Anterior cingulate cortex (tissue), 58 donors: ENCODE measurements at regions not wholly inside any gene's neighbourhood (a gene's known extent, or its start where the extent isn't known, plus 50 kb on each side); places are given as distances from the start of the nearest gene placed in this dataset.

Experiments
- DNase-seq, 58 donors: peaks; one replicate each; lab custom pipeline; 2025; lab: John Stamatoyannopoulos, UW

DNA sequence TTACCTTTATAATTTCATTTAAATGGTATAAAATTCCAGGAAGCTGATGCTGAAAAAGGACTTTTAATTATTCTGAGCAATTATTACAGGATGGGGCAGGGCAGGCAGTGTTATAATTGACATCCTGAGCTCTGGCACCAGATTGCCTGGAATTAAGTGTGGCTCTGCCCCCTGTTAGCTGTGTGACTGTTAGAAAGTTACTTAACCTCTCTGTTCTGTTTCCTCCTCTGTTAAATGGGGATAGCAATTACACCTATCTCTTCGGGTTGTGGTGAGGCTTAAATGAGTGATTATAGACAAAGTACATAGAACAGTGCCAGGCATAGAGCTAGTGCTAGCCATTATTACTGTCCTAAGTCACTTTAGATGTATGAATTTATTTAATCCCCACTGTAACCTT is 327.3 kb downstream of the SMAD2 start:
- DNase-seq = no peak

DNA sequence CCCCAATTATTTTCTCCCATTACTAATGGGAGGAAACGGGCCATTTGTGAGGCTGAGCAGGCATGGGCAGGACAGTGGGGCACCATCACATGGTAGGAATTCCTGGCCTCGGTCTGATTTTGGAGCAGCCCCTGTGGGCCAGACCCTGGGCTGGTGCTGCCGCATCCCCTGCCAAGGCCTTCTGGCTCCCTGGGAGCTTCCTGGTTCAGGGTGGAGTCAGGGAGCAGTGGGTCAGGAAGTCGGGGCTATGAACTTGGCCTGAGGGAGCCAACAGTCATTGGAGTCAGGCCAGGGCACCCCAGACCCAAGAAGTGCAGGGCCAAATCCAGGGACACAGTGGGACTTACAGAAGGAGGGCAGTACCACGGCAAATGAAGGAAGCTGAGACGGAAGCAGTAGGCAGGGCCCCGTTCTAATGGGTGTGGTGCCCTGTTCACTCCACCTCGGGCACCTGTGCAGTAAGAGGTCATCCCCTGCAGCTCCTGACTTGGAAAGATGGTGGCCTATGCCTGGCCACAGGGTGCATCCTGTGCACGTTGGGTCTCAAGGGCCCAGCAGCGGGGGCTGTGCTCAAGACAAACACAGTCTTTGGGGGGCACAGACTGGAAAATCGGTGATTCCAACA is 328.1 kb downstream of the SMAD2 start:
- DNase-seq = no peak

DNA sequence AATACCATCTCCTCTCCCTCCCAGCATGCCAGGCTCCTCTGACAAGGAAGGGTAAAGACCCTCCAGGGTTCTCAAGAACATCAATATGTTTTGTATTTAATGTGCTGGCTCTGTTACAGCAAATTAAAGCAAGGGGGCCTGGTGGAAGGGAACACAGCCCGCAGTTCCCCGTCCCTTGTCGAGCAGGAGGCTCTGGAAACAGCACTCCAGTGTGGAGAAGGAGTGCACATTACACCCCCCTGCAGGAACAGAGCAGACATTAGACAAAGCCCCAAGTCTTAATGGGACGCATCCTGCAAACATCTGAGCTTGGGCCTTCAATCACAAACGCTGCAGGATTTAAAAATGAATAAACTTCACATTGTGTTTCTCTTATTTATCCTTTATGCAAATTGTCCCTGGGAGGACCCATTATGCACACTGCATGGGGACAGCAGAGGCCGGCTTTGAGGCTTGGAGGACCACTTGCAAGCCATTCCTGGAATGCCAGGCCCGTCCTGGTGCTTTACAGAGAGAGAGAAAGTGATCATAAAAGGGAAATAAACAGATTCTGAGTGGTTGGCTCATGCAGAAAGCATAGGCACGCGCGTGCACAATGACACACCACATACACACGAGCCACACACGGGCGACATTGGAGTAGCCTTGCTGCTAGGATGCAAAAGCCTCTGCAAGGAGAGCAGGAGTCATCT is 328.7 kb downstream of the SMAD2 start:
- no peak for DNase-seq

DNA sequence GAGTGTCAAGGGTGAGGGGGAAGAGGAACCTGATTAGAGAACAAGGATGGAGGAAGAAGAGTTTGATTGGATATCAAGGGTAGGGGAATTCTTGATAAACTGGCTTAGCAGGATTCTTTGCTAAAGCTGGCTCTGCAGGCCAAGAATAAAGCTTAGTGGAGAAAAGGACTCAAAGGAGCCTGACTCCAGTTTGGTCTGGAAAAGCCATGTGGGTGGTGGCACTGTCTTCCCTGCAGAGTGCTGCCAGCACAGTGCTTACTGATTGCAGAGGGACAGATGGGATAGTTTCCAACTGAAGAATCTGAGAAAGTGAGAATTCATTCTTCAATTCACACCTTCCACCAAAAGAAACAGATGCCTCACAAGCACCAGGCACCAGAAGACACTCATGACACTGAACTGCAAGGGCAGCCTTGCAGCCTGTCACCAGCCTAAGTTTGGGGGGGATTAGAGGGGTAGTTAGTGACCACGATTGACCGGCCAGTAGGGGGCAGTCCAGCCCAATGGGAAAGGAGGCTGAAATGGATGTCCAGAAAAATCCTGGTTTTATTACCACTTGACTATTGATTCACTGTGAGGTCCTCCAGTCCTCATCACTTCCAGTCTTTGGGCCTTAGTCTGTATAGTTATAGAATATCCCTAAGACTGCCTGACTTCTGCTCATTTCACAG is 334.5 kb downstream of the SMAD2 start:
- DNase-seq = peak in 11 of 58 donors; percentile 3 to 54 (median 21)

DNA sequence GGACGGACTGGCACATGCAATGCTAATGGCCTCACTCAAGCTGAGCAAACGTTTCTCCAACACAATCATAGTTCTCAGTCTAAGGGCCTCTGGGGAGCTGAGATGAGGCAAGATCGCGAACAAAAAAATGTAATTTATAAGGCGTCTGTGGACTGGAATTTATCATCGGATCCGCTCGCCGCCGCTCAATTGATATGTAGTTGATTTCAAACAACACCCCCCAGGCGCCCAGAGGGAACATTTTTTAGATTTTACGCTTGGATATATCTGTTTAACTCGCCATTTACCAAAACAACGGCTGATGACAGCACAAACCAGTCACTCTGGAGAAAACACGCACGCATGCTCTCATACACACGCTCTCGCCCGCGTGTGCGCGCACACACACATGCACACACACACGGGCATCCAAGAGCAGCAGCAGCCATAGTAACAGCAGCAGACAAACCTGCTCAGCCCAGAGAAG is 335.8 kb downstream of the SMAD2 start:
- DNase-seq = peak in 40 of 58 donors; percentile 1 to 71 (median 36)

DNA sequence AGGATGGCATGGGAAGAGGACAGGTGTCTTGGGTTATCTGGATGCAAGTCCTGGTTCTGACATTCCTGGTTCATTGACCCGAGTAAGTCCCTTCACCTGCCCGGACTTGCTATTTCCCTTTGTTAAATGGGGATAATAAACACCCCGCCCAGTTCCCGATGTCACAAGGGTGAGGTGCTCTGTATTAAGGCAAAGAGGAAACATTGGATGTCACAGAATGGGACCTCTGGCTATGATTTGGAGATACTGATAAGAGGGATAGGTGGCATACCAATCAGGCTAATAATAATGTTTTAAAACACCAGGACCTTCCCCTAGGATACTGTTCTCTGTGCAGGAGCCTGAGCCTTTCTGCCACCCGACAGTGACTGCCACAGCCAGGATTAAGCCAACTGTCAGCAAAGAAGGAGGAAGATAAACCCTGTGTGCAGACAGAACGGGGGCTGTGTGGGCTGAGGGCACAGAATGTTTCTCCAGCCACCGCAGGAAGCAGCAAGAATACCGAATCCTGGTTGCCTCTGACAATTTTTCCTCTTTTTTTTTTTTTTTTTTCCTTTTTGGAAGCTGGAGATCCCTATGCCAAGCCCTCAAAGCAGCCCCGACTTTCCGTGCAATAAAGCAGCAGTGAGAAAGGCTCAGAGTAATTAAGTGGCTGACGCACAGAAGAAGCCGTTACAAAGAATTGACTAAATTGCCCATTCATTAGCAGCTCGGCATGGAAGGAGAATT is 336.6 kb downstream of the SMAD2 start:
- peak in 32 of 58 donors; percentile 7 to 71 (median 46) for DNase-seq

DNA sequence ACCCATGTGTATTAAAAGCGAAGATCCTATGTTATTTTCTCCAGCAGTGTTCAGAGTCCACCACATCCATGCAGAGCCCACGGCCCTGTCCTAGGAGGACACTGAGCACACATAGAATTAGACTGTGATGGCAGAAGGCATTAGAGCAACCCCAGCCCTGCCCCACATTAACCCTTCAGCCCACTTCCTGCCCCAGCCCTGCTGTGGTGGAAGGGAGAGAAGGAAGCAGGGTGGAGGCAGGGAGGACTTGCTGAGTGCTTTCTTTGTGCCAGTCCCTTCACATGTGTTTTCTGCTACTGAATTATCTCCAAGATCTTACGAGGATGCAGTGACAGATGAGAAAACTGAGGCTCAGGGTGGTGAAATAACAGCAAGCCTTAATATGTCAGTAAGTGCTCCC is 339.0 kb downstream of the SMAD2 start:
- DNase-seq = no peak

DNA sequence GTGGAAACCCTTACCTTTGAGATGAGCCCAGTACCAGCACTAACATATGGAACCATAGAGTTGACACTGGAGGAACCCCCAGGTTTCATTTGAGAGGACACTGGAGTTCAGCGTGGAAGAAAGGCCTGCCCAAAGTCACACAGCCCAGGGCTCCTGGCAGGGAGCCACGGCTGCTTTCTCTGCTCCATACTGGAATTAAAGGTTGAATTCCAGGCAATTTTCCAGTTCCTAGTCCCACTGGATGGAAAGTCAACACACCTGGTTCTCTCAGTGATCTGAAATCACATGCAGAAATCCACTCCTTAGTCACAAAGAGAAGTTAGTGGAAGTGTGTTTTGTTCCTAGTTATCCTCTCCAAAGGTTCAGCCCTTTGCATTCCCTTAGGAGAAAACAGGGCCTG is 336.1 kb upstream of the SKOR2 start:
- DNase-seq = no peak

DNA sequence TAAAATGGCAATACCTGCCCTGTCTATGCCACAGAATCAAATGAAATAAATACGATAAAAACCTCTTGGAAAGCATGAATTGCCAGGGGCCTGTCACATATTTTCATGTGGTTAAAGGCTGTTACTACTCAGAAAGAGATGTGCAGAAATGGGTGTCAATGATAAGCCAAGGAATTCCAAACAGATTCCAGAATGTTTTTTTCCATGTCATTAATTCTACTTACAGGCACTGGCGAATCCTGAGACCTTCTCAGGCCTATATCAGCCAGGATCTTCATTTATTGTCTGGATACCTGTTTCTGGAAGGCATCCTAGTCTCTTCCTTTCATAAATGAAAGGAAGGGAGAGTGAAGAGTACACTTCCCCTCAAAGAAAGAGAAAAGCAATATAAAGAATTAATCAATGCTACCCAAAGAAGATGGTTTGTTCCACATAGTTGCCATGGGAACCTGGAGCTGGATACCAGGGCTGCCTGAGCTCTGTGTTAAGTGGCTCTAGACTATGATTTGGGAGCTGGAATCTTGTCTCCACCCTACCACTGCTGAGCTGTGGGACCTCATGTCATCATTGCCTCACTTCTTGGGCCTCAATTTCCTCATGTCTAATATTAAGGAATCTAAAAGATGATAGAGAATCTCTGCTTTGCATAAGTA is 335.1 kb upstream of the SKOR2 start:
- DNase-seq = peak in 6 of 58 donors; percentile 3 to 26 (median 10)

DNA sequence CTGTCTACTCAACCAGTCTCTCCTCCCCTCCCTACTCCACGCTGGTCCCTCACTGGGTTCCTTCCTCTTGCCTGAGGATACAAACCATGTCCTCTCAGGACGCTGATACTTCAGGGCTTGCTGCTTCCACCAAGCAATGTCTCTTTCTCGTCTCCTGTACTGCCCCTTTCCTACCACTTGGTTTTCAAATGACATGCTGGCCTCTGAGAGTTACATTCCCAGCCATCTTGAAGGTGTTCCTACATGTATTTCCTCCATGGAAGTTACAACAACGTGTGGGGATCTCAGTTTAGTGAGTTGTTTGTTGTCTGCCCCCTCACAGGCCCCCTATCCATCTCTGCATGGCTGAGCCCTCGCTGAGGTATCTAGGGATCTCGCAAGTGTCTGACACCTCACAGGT is 334.5 kb upstream of the SKOR2 start:
- no peak for DNase-seq

DNA sequence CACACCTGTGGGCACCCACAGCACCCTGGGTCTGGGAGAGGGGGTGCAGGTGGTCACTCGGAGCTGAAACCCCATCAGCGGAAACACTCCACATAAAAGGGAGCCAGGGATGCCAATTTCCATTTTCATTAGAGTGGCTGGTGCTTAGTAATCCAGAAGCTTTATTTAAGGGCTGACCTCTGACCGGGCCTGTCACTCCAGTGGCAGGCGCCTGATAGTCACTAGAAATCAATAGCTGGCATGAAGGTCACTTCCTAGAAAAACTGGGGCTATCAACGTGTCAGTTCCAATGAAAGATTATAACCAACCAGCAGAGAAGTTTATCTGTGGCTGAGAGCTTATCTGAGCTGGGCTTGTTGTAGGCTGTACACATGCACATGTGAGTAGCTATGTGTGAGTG is 333.7 kb upstream of the SKOR2 start:
- no peak for DNase-seq

DNA sequence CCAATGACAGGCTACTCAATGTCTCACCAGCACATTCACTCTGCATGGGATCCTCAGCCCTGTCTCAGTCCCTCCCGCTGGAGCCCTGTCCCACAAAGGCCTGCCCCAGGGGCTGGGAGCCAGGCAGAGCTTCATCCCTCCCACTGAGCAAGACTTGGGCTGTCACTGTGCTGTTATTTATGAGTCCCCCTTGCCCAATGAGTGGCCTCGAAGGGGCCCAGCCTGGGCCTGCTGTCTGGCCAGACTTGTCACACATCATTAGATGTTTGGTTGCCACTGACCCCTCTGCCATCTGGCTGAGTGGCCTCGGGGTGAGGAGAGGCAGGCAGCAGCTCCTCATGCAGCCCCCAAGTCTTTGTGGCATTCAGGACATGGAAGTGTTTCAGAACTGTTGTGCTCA is 330.6 kb upstream of the SKOR2 start:
- DNase-seq = no peak

DNA sequence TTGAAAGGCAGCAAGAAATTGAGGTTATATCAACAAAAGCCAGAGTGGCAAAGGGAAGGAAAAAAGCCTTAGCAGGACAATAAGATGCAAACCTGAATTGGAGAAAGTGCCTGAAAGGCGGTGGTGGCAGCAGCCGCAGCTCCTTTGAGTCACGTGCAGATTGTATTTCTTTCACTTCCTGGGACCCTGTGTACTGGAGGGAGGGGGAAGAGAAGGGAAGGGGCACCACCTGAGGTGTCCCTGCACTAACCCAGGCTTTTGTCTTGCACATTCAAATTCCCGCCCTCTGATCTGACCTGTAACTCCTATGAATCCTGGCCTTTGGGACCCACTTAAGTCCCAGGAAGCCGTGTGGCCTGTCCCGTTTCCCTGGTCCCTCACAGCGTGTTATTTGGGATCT is 326.1 kb upstream of the SKOR2 start:
- no peak for DNase-seq

DNA sequence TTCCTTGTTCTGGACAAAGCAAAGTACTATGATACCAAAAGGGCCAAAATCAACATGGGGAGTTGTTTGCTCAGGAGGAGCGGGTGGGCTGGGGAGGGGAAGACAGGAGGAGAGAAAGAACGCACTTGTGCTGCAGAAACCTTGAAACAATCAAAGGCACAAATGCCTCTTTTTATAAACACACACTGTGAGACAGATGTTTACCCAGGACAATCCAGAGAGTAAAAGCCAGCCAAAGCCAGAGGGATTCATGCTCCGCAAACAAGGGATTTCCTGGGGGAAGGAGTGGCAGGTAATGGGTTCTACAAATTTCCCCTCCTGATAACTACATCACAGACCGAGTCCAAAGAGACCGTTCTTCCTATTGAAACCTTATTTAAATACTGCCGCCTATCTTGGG is 323.5 kb upstream of the SKOR2 start:
- DNase-seq = no peak

DNA sequence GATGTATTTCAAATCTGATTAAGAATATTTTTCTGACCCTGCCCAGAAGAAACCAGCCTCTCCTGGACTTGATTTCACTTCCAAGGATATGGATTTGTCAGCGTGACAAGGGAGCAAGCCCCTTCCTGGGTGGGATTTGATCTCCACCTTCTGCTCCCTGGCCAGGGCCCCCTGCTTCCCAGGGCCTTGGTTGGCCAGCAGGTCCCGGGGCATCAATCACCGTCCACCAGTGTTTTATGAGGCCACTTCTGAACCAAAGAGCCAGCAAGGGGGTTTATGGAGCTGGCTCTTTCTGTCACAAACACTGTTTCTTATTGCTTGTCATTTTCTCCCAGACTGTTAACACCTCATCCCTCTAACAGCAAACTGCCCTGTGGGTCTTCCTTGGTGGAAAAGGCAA is 320.5 kb upstream of the SKOR2 start:
- no peak for DNase-seq

DNA sequence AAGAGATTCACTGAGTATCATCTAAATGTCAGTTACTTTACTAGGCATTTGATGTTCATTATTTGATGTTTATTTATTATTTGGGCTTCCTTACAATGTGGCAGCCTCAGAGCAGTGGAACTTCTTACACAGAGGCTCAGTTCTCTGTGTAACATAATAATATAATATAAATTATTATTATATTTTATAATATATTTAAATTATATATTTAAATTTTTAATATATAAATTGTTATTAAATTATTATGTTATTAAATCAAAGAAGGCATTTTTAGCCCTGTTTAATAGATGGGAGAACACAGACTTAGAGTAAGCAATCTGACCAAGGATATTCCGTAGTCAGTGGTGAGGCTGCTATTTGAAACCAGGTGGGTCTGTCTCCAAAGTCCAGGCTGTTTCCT is 315.3 kb upstream of the SKOR2 start:
- DNase-seq = no peak

DNA sequence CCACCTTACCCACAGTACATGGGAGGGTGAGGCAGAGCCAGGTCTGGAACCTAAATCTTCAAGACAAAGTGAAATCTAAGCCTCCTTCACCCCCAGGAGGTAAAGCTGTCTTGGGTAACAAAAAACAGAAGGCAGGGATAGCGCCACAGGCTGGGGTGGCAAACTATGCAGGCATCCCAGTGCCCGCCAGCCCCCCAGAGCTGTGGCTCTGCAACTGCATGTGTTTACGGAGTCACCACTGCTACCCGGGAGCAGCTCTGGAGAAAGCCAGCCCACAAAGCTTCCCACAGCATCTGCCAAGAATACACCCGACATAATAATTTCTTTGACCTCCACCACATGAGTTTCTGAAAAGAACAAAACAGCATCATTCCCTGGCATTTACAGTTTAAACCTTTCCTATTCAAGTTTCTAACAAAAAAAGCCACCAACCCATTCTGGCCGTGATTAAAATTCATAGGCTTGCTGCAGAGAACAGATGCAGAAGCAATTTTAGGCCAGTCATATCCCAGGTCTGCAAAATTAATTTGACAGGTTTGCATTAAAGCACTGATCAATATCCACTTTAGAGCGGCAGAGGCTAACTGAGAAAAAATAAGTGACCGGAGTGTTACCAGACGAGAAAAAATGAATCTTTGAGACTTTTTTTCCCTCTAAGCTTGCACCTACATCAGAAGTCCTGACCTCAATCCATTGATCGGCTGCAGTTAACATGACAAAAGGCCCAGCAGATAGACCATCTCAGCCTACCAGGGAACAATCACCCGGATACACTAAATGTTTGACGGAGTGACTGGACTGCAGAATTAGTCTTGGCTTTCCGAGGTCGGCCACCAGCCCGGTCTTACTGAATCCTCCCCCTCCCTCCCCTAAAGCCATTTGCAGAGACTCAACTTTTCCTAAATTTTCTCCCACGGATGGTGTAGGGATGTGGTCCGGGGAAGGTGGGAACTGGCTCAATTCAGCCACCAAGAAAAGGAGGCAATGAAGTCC is 309.6 kb upstream of the SKOR2 start:
- DNase-seq = peak in 5 of 58 donors; percentile 2 to 9 (median 6)

DNA sequence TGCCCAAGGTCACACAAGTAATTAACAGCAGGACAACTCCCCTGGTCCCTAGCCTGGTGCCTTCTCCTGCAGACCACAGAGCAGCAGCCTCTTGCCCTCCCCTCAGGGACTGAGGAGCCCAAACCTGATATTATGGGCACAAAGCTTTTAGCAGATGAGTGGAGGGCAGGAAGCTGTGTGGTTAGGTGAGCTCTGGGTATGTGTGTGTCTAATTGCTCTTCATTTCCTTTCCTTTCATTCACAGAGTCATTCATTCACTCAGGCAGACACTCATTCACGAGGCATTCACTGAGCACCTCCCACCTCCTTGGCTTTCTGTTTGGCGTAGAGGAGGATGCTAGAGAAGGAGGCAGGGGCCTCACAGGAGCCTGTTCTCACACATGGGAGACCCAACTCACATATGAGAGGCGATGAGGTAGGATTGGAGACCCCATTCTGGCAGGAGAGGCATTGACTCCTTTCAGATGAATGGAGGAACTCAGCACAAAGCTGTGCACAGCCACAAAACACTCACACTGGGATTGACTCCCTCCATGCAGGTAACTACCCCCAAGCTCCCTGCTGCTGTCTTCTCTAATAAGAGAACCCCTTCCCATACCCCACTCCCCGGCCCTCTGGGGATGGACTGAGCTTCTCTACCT is 306.8 kb upstream of the SKOR2 start:
- no peak for DNase-seq

DNA sequence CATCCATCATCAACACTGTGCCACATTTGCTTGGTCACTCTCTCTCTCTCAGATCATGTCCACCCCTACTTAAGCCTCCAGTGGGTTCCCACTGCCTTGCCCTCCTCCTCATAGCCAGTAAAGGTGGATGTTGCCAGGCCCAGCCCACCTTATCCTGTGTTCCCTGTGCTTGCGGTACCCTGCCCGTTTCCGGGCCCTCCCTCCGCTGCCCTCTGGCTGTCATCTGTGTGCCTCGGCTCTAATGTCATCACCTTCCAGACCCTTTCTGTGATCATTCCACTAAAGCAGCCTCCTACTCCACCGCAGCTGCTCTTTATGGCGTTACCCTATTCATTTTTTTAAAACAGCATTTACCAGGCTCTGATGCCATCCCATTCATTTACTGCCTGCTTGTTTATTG is 305.7 kb upstream of the SKOR2 start:
- DNase-seq = no peak
